Trophoblast cell (in vitro differentiated cells and primary cell): ENCODE measurements at regions not wholly inside any gene's neighbourhood (a gene's known extent, or its start where the extent isn't known, plus 50 kb on each side); places are given as distances from the start of the nearest gene placed in this dataset.

ENCODE experiments used
- DNase-seq, 2 donors: peaks; one replicate each; pipeline ENCODE4 v3.0.0-alpha.2; 2016
- H2AFZ ChIP-seq: 2 replicates; pipeline ENCODE4 v1.6.1; 2013; ENCODE audit warnings: low read length, moderate library complexity, mild to moderate bottlenecking; ENCODE audit not compliant: insufficient read depth, poor library complexity
- H2AK5ac ChIP-seq: 2 replicates; pipeline ENCODE4 v1.6.1; 2013; ENCODE audit warnings: mild to moderate bottlenecking, low read length
- H2BK120ac ChIP-seq: 2 replicates; pipeline ENCODE4 v1.6.1; 2013; ENCODE audit warnings: low read length, mild to moderate bottlenecking, moderate library complexity; ENCODE audit not compliant: insufficient read depth, poor library complexity
- H2BK12ac ChIP-seq: 2 replicates; pipeline ENCODE4 v1.6.1; 2013; ENCODE audit warnings: mild to moderate bottlenecking, low read length, moderate library complexity
- H2BK5ac ChIP-seq: 2 replicates; pipeline ENCODE4 v1.6.1; 2013; ENCODE audit warnings: low read length, low read depth, moderate library complexity, mild to moderate bottlenecking; ENCODE audit not compliant: poor library complexity
- H3K14ac ChIP-seq: 2 replicates; pipeline ENCODE4 v1.6.1; 2013; ENCODE audit warnings: mild to moderate bottlenecking, low read length
- H3K18ac ChIP-seq: 2 replicates; pipeline ENCODE4 v1.6.1; 2013; ENCODE audit warnings: mild to moderate bottlenecking, low read length
- H3K23ac ChIP-seq: 2 replicates; pipeline ENCODE4 v1.6.1; 2013; ENCODE audit warnings: low read length
- H3K27ac ChIP-seq: 2 replicates; pipeline ENCODE4 v1.5.1; 2013; ENCODE audit warnings: low read depth, mild to moderate bottlenecking, inconsistent platforms, low read length, moderate library complexity
- H3K27me3 ChIP-seq: 2 replicates; pipeline ENCODE4 v1.6.1; 2013; ENCODE audit warnings: inconsistent platforms, mild to moderate bottlenecking, low read length, moderate library complexity; ENCODE audit not compliant: insufficient read depth
- H3K36me3 ChIP-seq, 2 experiments: 1 replicate in 1 of 2; 2 replicates in 1 of 2; pipeline ENCODE4 v1.6.1; 2013; ENCODE audit warnings: low read length in 2 of 2, mild to moderate bottlenecking in 2 of 2, moderate library complexity in 1 of 2; ENCODE audit not compliant: insufficient read depth in 2 of 2, control insufficient read depth in 1 of 2
- H3K4ac ChIP-seq: 2 replicates; pipeline ENCODE4 v1.6.1; 2013; ENCODE audit warnings: low read depth, mild to moderate bottlenecking, low read length, moderate library complexity
- H3K4me1 ChIP-seq, 2 experiments: 1 replicate in 1 of 2; 2 replicates in 1 of 2; pipeline ENCODE4 v1.6.1; 2013; ENCODE audit warnings: low read length in 2 of 2, mild to moderate bottlenecking in 2 of 2, moderate library complexity in 1 of 2; ENCODE audit not compliant: insufficient read depth in 2 of 2, control insufficient read depth in 1 of 2
- H3K4me2 ChIP-seq: 2 replicates; pipeline ENCODE4 v1.6.1; 2013; ENCODE audit warnings: inconsistent platforms, mild to moderate bottlenecking, low read length, moderate library complexity
- H3K4me3 ChIP-seq: 2 replicates; pipeline ENCODE4 v1.5.1; 2013; ENCODE audit warnings: mild to moderate bottlenecking, low read depth, low read length, inconsistent platforms
- H3K79me1 ChIP-seq: one replicate; pipeline ENCODE4 v1.6.1; 2013; ENCODE audit warnings: low read length
- H3K79me2 ChIP-seq: 2 replicates; pipeline ENCODE4 v1.6.1; 2013; ENCODE audit warnings: low read length, mild to moderate bottlenecking; ENCODE audit not compliant: control insufficient read depth, insufficient read depth, poor library complexity
- H3K9ac ChIP-seq: 2 replicates; pipeline ENCODE4 v1.6.1; 2013; ENCODE audit warnings: mild to moderate bottlenecking, low read length
- H3K9me3 ChIP-seq: 2 replicates; pipeline ENCODE4 v1.6.1; 2013; ENCODE audit warnings: low read depth, mild to moderate bottlenecking, control low read depth, inconsistent platforms, low read length; ENCODE audit not compliant: insufficient read depth
- H4K12ac ChIP-seq: 2 replicates; pipeline ENCODE4 v1.6.1; 2013; ENCODE audit warnings: low read depth, mild to moderate bottlenecking, low read length, moderate library complexity
- H4K8ac ChIP-seq: 2 replicates; pipeline ENCODE4 v1.6.1; 2013; ENCODE audit warnings: low read depth, mild to moderate bottlenecking, low read length, moderate library complexity
- H4K91ac ChIP-seq: one replicate; pipeline ENCODE4 v1.6.1; 2013; ENCODE audit warnings: low read depth, mild to moderate bottlenecking, low read length, moderate library complexity
- WGBS: extraction: QIAGEN DNeasy Blood & Tissue Kit; methylation state at CpG from one replicate; pipeline ENCODE4 v1.1.7; 2013; ENCODE audit warnings: missing lambda C conversion rate; ENCODE audit not compliant: insufficient read length, insufficient coverage; ENCODE audit errors: extremely low coverage; 5-methylcytosine and 5-hydroxymethylcytosine counted together

DNA sequence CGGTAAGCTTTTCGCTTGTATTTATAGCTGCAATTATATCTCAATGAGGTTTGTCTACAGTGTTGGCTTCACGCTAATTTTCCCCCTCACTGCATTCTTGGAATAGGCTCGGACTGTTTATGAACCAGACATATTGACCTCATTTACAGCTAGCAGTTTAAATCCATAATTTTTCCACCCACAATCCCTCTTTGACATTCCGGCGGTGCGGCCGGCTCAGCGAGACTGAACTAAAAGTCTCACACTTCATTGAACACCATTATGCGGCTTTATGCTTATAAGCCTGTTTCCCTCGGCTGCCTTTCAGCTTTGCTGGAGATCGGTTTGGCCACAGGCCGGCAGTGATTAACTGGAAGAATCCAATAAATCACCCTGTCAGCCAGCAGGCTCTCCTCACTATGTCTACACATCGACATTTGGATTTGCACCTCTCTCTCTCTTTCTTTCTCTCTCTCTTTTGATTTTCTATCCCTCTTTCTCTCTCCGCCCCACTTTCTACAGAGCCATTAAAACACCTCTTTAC is 315.0 kb upstream of the TLE4 start:
- H3K36me3 ChIP-seq, result no peaks in the 10 kb centered on the region
- H3K27ac ChIP-seq, result no peak overlapping the region
- no peak for DNase-seq
- H3K23ac ChIP-seq, result no peak overlapping the region
- H3K4ac ChIP-seq, result no peak overlapping the region
- H2BK5ac ChIP-seq, result no peak overlapping the region
- no peak overlapping the region for H3K9ac ChIP-seq
- no peak overlapping the region for H4K8ac ChIP-seq
- H3K14ac ChIP-seq, result no peak overlapping the region
- no peak overlapping the region for H3K4me3 ChIP-seq
- no peaks in the 10 kb centered on the region for H3K9me3 ChIP-seq
- H4K91ac ChIP-seq, result no peak overlapping the region
- H3K27me3 ChIP-seq, result no peaks in the 10 kb centered on the region
- H3K4me1 ChIP-seq, result no peaks in the 10 kb centered on the region
- H2AFZ ChIP-seq, result no peak overlapping the region
- no peak overlapping the region for H2AK5ac ChIP-seq
- H3K4me2 ChIP-seq, result no peak overlapping the region
- no peak overlapping the region for H2BK12ac ChIP-seq
- no peaks in the 10 kb centered on the region for H3K79me1 ChIP-seq
- 100% methylated on average over 1 of the region's 15 CpGs for WGBS
- H3K18ac ChIP-seq, result no peak overlapping the region
- no peak overlapping the region for H2BK120ac ChIP-seq
- H3K79me2 ChIP-seq, result no peaks in the 10 kb centered on the region
- H4K12ac ChIP-seq, result no peak overlapping the region

DNA sequence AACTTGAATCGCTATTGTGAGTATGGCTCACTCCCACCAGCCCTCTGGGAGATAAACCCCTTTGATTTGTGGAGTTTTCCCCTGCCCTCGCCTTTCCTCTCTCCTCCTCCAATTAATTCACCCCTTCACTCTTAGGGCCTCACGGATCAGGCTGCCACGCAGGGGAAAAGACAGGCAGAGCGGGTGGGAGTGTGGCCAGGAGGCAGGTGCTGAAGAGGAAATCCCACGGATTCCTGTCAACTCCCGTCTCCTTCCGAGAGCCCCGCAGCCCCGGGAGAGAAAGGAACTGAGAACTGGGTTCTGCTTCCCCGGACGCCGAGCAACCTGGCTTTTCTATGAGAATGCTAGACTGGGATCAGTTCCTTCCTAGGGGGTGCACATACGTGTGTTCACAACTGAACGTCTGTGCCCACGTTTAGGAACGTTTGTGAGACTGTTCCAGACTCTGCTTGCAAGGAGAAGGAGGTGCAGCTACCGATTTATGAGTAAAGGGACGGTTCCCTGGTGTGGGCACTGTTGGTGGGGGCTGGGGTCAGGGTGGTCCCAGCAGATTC is 314.5 kb upstream of the TLE4 start:
- Histone ChIP-seq H4K8ac (no peak overlapping the region), H2AK5ac (no peak overlapping the region), H4K91ac (no peak overlapping the region), H2BK12ac (no peak overlapping the region), H3K23ac (no peak overlapping the region), H2BK120ac (no peak overlapping the region), H3K27ac (no peak overlapping the region), H3K36me3 (no peaks in the 10 kb centered on the region), H2BK5ac (no peak overlapping the region), H3K4me1 (no peaks in the 10 kb centered on the region), H3K79me1 (no peaks in the 10 kb centered on the region), H2AFZ (no peak overlapping the region), H3K4me2 (no peak overlapping the region), H3K4me3 (no peak overlapping the region), H3K4ac (no peak overlapping the region), H3K9me3 (no peaks in the 10 kb centered on the region), H3K79me2 (no peaks in the 10 kb centered on the region), H3K14ac (no peak overlapping the region), H4K12ac (no peak overlapping the region), H3K18ac (no peak overlapping the region), H3K27me3 (no peaks in the 10 kb centered on the region), H3K9ac (no peak overlapping the region)
- no CpG with 5 or more reads among the region's 19 CpGs for WGBS
- no peak for DNase-seq

DNA sequence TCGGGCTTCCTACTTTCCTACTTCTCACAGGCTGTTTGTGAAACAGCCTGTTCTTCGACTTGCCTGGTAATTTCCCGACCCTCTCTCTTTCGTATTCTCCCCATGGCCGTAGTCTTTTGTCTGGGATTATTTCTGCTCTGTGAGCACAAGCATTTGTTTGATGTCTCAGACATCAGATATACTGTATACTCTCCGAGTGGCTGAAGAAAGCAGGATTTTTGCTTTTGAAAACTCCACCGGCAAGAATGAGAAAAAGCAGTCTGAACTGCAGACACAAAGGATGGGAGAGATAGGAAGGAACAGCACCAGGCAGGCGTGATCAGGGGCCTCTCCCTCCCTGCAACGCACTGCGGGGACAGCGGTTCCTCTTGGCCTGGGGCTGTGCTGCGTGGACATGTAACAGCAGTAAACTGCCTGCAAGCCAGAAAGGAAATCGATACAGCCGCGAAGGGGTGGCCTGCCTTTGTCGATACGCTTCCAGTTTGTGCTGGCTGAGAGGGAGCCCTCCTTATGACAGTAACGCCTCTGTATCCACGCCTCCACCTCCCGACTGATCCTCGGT is 313.9 kb upstream of the TLE4 start:
- Histone ChIP-seq H2AFZ (no peak overlapping the region), H4K12ac (no peak overlapping the region), H3K79me1 (no peaks in the 10 kb centered on the region), H3K4ac (no peak overlapping the region), H2BK120ac (no peak overlapping the region), H3K9ac (no peak overlapping the region), H3K79me2 (no peaks in the 10 kb centered on the region), H4K91ac (no peak overlapping the region), H3K4me2 (no peak overlapping the region), H2BK12ac (no peak overlapping the region), H3K36me3 (no peaks in the 10 kb centered on the region), H3K27ac (no peak overlapping the region), H3K27me3 (no peaks in the 10 kb centered on the region), H2BK5ac (no peak overlapping the region), H3K14ac (no peak overlapping the region), H4K8ac (no peak overlapping the region), H3K4me3 (no peak overlapping the region), H3K23ac (no peak overlapping the region), H3K9me3 (no peaks in the 10 kb centered on the region), H3K4me1 (no peaks in the 10 kb centered on the region), H2AK5ac (no peak overlapping the region), H3K18ac (no peak overlapping the region)
- no peak for DNase-seq
- no CpG with 5 or more reads among the region's 21 CpGs for WGBS

DNA sequence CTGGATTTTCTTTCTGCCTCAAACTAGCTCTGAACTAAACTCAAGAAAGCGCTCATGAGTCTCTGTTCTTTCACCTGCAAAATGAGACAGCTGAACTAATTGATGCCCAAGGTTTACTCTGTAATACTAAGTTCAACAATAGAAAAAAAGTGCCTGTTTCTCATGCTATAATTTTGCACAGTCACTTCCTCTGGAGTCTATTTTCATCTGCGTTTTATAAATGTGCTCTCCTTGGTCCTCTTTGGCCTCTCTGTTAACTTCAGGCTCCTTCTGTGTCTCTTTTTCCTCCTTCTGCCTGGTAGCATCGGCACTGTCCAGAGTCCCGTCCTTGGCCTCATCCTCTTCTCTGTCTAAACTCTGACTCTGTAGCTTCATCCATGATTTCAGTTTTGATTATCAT is 311.9 kb upstream of the TLE4 start:
- Histone ChIP-seq H3K14ac (no peak overlapping the region), H2BK120ac (no peak overlapping the region), H2AK5ac (no peak overlapping the region), H4K91ac (no peak overlapping the region), H3K79me2 (no peaks in the 10 kb centered on the region), H3K4me1 (no peaks in the 10 kb centered on the region), H3K36me3 (no peaks in the 10 kb centered on the region), H3K23ac (no peak overlapping the region), H3K4me3 (no peak overlapping the region), H3K27me3 (no peaks in the 10 kb centered on the region), H3K4ac (no peak overlapping the region), H3K9me3 (no peaks in the 10 kb centered on the region), H3K4me2 (no peak overlapping the region), H3K79me1 (no peaks in the 10 kb centered on the region), H4K8ac (no peak overlapping the region), H3K27ac (no peak overlapping the region), H3K18ac (no peak overlapping the region), H2BK12ac (no peak overlapping the region), H3K9ac (no peak overlapping the region), H2AFZ (no peak overlapping the region), H2BK5ac (no peak overlapping the region), H4K12ac (no peak overlapping the region)
- WGBS, result no CpG with 5 or more reads among the region's 4 CpGs
- no peak for DNase-seq
